K562 (cell line): ENCODE measurements at regions not wholly inside any gene's neighbourhood (a gene's known extent, or its start where the extent isn't known, plus 50 kb on each side); places are given as distances from the start of the nearest gene placed in this dataset.

Experiments
- ATAC-seq: fragments of 200-7000 bp; cut with Tn5 transposase; 3 replicates; pipeline ENCODE4 v1.9.1; 2020; ENCODE audit warnings: moderate library complexity
- BruUV-seq: library from RNA; stranded (reverse); fragments of 400-500 nt; replicated peaks from 2 replicates; lab custom pipeline; 2021; lab: Mats Ljungman, UMichigan
- CTCF ChIA-PET: fragments of 300-600 bp; formaldehyde crosslinking; extraction: SDS; loops from one replicate; lab custom pipeline; 2021; ENCODE audit warnings: low intra/inter-chr PET ratio; lab: Yijun Ruan, JAX
- POLR2A ChIA-PET: fragments of 300-600, 350-650 bp; sonication (Branson Sonifier 250); formaldehyde crosslinking; extraction: SDS; loops from one replicate; lab custom pipeline; 2021; ENCODE audit warnings: antibody characterized with exemption, inconsistent platforms; lab: Yijun Ruan, JAX
- DNase-seq, 4 experiments: peaks; one replicate each; pipeline versions ENCODE4 v3.0.0 to v3.0.0-alpha.2; 2011 to 2018; ENCODE audit warnings: low spot score in 3 of 4, mixed read lengths in 3 of 4; ENCODE audit errors: extremely low read depth in 1 of 4
- FAIRE-seq: peaks from 2 replicates; lab custom pipeline; 2011; peaks lifted over from hg19 to GRCh38; lab: Jason Lieb, UNC
- H2AFZ ChIP-seq: 2 replicates; pipeline ENCODE4 v1.6.0; 2011; ENCODE audit warnings: low read depth, low read length, control low read depth, inconsistent platforms
- H3K27ac ChIP-seq: fragments of 200-600 bp; 3 replicates; pipeline ENCODE4 v1.8.0; 2011; ENCODE audit warnings: low read depth, mild to moderate bottlenecking, control low read depth, inconsistent platforms, low read length, moderate library complexity, mixed read lengths; ENCODE audit errors: extremely low read depth
- H3K27me3 ChIP-seq, 2 experiments: fragments of 300-600 bp in 1 of 2; 2 replicates in 1 of 2; 3 replicates in 1 of 2; pipeline versions ENCODE4 v1.6.0 to v1.8.0; 2011; ENCODE audit warnings: inconsistent platforms in 2 of 2, low read length in 2 of 2, mild to moderate bottlenecking in 1 of 2, mixed read lengths in 1 of 2, moderate library complexity in 1 of 2; ENCODE audit not compliant: control insufficient read depth in 2 of 2, insufficient read depth in 2 of 2
- H3K36me3 ChIP-seq: fragments of 300-600 bp; 3 replicates; pipeline ENCODE4 v1.8.0; 2011; ENCODE audit warnings: mild to moderate bottlenecking, low read length, inconsistent platforms; ENCODE audit not compliant: control insufficient read depth, insufficient read depth
- H3K4me1 ChIP-seq, 2 experiments: fragments of 200-600 bp in 1 of 2; replicated peaks in 1 of 2; 2 replicates in 1 of 2; 3 replicates in 1 of 2; pipeline versions ENCODE4 v1.5.1 to v1.8.0; 2011; ENCODE audit warnings: inconsistent platforms in 2 of 2, low read length in 2 of 2, mild to moderate bottlenecking in 1 of 2, mixed read lengths in 1 of 2, moderate library complexity in 1 of 2; ENCODE audit not compliant: control insufficient read depth in 2 of 2, insufficient read depth in 2 of 2
- H3K4me2 ChIP-seq: 2 replicates; pipeline ENCODE4 v1.6.1; 2011; ENCODE audit warnings: low read length, control low read depth, inconsistent platforms, mixed read lengths; ENCODE audit not compliant: insufficient read depth
- H3K4me3 ChIP-seq: fragments of 200-600 bp; sonication (generic), shearing (Covaris generic); 2 replicates; pipeline ENCODE4 v1.5.1; 2016; ENCODE audit warnings: control low read depth, inconsistent platforms
- H3K79me2 ChIP-seq: fragments of 200-600 bp; 3 replicates; pipeline ENCODE4 v1.8.0; 2011; ENCODE audit warnings: low read length, inconsistent platforms; ENCODE audit not compliant: control insufficient read depth, insufficient read depth
- H3K9ac ChIP-seq, 2 experiments: 2 replicates each; pipeline versions ENCODE4 v1.6.0 to v1.6.1; 2011; ENCODE audit warnings: low read depth in 2 of 2, low read length in 2 of 2, control low read depth in 1 of 2, inconsistent platforms in 1 of 2, mild to moderate bottlenecking in 1 of 2, mixed read lengths in 1 of 2; ENCODE audit not compliant: insufficient read depth in 1 of 2
- H3K9me1 ChIP-seq: one replicate; pipeline ENCODE4 v1.6.0; 2011; ENCODE audit warnings: inconsistent platforms, mild to moderate bottlenecking, low read length, moderate library complexity; ENCODE audit not compliant: control insufficient read depth, insufficient read depth
- H3K9me3 ChIP-seq: replicated peaks from 2 replicates; pipeline ENCODE4 v1.5.1; 2011; ENCODE audit warnings: low read depth, low read length, inconsistent platforms; ENCODE audit not compliant: control insufficient read depth, insufficient read depth
- H4K20me1 ChIP-seq: replicated peaks from 2 replicates; pipeline ENCODE4 v1.6.1; 2011; ENCODE audit warnings: low read length, inconsistent platforms, mixed read lengths; ENCODE audit not compliant: control insufficient read depth, insufficient read depth
- KAT8 ChIP-seq: fragments of 450-650 bp; IDR thresholded peaks from 2 replicates; pipeline ENCODE4 v1.6.1; 2016; ENCODE audit warnings: low read depth, mild to moderate bottlenecking
- KLF16 ChIP-seq: IDR thresholded peaks from 2 replicates; pipeline ENCODE4 v1.6.1; 2016; ENCODE audit warnings: antibody characterized with exemption
- SP1 ChIP-seq: sonication (generic); formaldehyde crosslinking; IDR thresholded peaks from 2 replicates; pipeline ENCODE4 v1.8.1; 2022; ENCODE audit warnings: mild to moderate bottlenecking, missing genetic modification reagents
- TOE1 ChIP-seq, 2 experiments: fragments of 450-650 bp in 1 of 2; sonication (generic) in 1 of 2; formaldehyde crosslinking in 1 of 2; IDR thresholded peaks; 2 replicates each; pipeline versions ENCODE4 v1.7.1 to v1.8.0; 2016 to 2022; ENCODE audit warnings: borderline replicate concordance in 2 of 2, mild to moderate bottlenecking in 2 of 2, antibody characterized with exemption in 1 of 2, inconsistent platforms in 1 of 2, low read depth in 1 of 2, missing genetic modification reagents in 1 of 2, moderate library complexity in 1 of 2
- U2AF1 ChIP-seq: fragments of 200-400 bp; formaldehyde crosslinking; optimal IDR thresholded peaks from 2 replicates; pipeline ENCODE3; 2017; ENCODE audit warnings: mild to moderate bottlenecking, low read depth, low read length, moderate library complexity
- ZNF3 ChIP-seq: fragments of 250-450 bp; sonication (Bioruptor Pico); IDR thresholded peaks from 2 replicates; pipeline ENCODE4 v1.5.0; 2021; ENCODE audit warnings: mild to moderate bottlenecking, moderate library complexity
- ZNF655 ChIP-seq: fragments of 250-450 bp; sonication (Bioruptor Pico); IDR thresholded peaks from 2 replicates; pipeline ENCODE4 v1.5.0; 2021
- ZNF76 ChIP-seq: fragments of 250-450 bp; sonication (Bioruptor Pico); IDR thresholded peaks from 2 replicates; pipeline ENCODE4 v1.4.0; 2020; ENCODE audit warnings: mild to moderate bottlenecking, moderate library complexity, borderline replicate concordance
- WGBS: fragments of 100-300 bp; shearing (Covaris generic); methylation state at CpG from one replicate; pipeline ENCODE4 v1.1.6; 2016; ENCODE audit warnings: low coverage, mixed read lengths; ENCODE audit not compliant: insufficient coverage; ENCODE audit errors: missing lambda C conversion rate; 5-methylcytosine and 5-hydroxymethylcytosine counted together
- in situ Hi-C: fragments of 300-500 bp; cut with MboI; formaldehyde crosslinking; loops from 4 replicates; pipeline ENCODE4 v1.15.0; 2018; ENCODE audit warnings: inconsistent platforms, mixed read lengths
- intact Hi-C: fragments of 100-400 bp; cut with micrococcal nuclease; formaldehyde crosslinking; loops from 2 replicates; pipeline ENCODE4 v1.14.2; 2022

DNA sequence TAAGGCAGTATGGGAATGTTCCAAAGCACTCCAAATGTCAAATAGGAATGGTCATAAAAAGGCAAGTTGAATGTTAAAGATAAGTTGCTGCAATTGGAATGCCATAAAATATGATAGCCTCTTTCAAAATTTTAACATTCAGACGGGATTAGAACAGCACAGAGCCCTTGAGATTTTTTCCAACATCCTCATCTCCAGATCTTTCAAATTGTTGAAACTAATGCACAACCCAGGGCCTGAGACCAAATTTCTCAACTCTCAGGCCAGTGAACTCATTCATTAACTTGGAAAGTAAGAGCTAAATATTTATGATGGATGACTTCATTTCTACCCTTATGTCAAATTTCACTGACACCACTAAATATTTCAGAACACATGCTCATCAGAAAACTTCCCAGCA is 346.5 kb upstream of the XYLT1 start:
- WGBS = 7% methylated on average over 1 of the region's 1 CpG

More for the DNA sequence above, 346.5 kb upstream of the XYLT1 start:
- H3K9me3 ChIP-seq = peaks cover 2% of the 10 kb centered on the region; the same call in 1 of the 2 replicates
- no peak overlapping the region for H3K27ac ChIP-seq
- H3K9ac ChIP-seq = no peak overlapping the region
- H3K27me3 ChIP-seq = no peaks in the 10 kb centered on the region; a peak in 1 of 5 replicates
- DNase-seq (no peak), FAIRE-seq (no peak)
- CTCF ChIA-PET = no interaction called here
- no peaks in the 10 kb centered on the region for H4K20me1 ChIP-seq
- intact Hi-C loops = no loop called here
- H3K4me1 ChIP-seq = no peaks in the 10 kb centered on the region
- no peak overlapping the region for H3K4me3 ChIP-seq
- TF ChIP-seq ZNF655 (CRISPR knock-in tag) = no peak
- TF ChIP-seq SP1 (CRISPR knock-in tag) = no peak
- no peak for TF ChIP-seq ZNF3 (CRISPR knock-in tag)
- TF ChIP-seq TOE1 (IDR thresholded peaks at IDR 0.05; ENCODE audit: borderline replicate concordance) = no peak
- TF ChIP-seq TOE1 (CRISPR knock-in tag; IDR thresholded peaks at IDR 0.05; ENCODE audit: borderline replicate concordance, low read depth) = no peak
- TF ChIP-seq KAT8 = no peak
- TF ChIP-seq ZNF76 (CRISPR knock-in tag) = no peak
- TF ChIP-seq KLF16 = no peak
- no peak for TF ChIP-seq U2AF1
- TF ChIP-seq, all 486 proteins: peak for 0
- Histone ChIP-seq H2AFZ (no peak overlapping the region), H3K9me1 (no peaks in the 10 kb centered on the region), H3K36me3 (no peaks in the 10 kb centered on the region), H3K79me2 (no peaks in the 10 kb centered on the region), H3K4me2 (no peak overlapping the region)
- in situ Hi-C loops = no loop called here
- BruUV-seq = no TSS peak
- POLR2A ChIA-PET = no interaction called here
- ATAC-seq = no peak
